ENCODE measurements at regions not wholly inside any gene's neighbourhood (a gene's known extent, or its start where the extent isn't known, plus 50 kb on each side); places are given as distances from the start of the nearest gene placed in this dataset.

DNA sequence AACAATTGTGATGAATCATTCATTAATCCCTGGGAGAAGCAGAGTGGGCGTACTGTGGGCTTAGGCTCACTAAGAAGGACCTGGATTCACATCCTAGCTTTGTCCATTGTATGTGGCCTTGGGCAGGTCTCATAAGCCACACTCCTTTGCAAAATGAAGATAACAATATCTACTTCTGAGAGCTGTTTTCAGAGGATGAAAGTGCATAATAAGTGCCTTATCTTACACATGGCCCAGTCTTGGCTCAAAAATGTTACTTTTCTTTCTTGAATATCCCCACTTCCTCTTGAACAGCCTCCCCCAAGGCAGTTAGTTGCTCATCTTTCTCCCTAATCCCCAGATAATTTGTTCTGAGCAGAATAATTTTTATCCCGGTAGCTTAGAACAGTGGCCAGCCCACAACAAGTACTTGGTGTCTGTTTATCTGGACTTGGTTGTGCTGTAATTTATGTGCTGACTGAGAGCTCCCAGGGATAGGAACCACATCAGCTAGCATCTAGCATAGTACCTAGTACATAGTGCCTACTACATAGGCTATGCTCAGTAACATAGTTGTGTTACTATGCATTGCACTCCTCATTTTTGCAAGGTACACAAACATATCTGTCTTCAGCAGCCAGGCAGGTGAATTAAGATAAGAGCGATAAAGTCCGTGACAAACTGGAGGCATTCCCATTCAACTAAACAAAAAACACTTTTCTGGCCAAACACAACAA, 61.7 kb upstream of the NUDT4 start:
- H3K9me3 Mint-ChIP-seq (ENCODE audit: unreplicated experiment): no peaks in the 10 kb centered on the region
- TF ChIP-seq, protein P1, sequence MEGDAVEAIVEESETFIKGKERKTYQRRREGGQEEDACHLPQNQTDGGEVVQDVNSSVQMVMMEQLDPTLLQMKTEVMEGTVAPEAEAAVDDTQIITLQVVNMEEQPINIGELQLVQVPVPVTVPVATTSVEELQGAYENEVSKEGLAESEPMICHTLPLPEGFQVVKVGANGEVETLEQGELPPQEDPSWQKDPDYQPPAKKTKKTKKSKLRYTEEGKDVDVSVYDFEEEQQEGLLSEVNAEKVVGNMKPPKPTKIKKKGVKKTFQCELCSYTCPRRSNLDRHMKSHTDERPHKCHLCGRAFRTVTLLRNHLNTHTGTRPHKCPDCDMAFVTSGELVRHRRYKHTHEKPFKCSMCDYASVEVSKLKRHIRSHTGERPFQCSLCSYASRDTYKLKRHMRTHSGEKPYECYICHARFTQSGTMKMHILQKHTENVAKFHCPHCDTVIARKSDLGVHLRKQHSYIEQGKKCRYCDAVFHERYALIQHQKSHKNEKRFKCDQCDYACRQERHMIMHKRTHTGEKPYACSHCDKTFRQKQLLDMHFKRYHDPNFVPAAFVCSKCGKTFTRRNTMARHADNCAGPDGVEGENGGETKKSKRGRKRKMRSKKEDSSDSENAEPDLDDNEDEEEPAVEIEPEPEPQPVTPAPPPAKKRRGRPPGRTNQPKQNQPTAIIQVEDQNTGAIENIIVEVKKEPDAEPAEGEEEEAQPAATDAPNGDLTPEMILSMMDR (IDR thresholded peaks at IDR 0.05): no peak
- H3K27me3 Mint-ChIP-seq (ENCODE audit: unreplicated experiment): no peaks in the 10 kb centered on the region
- peaks cover 15% of the 10 kb centered on the region for H3K4me1 Mint-ChIP-seq (ENCODE audit: unreplicated experiment)
- H3K36me3 Mint-ChIP-seq (ENCODE audit: unreplicated experiment): no peaks in the 10 kb centered on the region
- no peak overlapping the region for H3K27ac Mint-ChIP-seq (ENCODE audit: unreplicated experiment)
- DNase-seq (ENCODE audit: extremely low spot score, unreplicated experiment): no peak
- H3K4me3 Mint-ChIP-seq (ENCODE audit: unreplicated experiment): no peak overlapping the region

DNA sequence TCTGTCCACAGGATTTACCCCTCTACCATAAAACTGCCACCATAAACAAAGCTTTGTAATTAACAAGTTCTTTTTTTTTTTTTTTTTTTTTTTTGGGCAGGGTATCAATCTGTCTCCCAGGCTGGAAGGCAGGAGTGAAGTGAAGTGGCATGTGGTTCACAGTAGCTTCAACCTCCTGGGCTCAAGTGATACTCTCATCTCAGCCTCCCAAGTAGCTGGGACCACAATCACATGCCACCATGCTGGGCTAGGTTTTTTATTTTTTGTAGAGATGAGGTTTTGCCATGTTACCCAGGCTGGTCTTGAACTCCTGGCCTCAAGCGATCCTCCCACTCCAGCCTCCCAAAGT, 61.1 kb upstream of the NUDT4 start:
- Mint-ChIP-seq H3K27me3 (ENCODE audit: unreplicated experiment) (no peaks in the 10 kb centered on the region), H3K4me3 (ENCODE audit: unreplicated experiment) (no peak overlapping the region), H3K4me1 (ENCODE audit: unreplicated experiment) (peaks cover 14% of the 10 kb centered on the region), H3K36me3 (ENCODE audit: unreplicated experiment) (no peaks in the 10 kb centered on the region), H3K27ac (ENCODE audit: unreplicated experiment) (no peak overlapping the region), H3K9me3 (ENCODE audit: unreplicated experiment) (no peaks in the 10 kb centered on the region)
- TF ChIP-seq, protein P1 (IDR thresholded peaks at IDR 0.05): no peak
- no peak for DNase-seq (ENCODE audit: extremely low spot score, unreplicated experiment)

DNA sequence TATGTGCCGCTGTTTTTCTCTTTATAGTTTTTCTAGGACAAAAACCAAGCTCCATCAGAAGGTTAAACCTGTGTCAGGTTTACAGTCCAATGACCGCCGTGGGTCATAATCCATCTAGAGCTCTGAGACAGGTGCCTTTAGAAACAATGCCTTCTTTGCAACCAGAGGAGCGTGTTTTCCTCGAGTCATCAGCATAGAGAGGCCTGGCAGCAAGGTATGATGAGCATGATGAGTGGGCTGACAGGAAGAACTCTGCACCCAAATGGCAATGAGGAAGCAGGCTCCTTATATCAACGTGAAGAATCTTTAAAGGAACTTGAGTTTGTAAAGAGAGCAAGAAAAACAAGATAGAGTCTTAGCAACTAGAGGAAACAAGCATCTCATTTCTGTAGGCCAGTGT, 60.5 kb upstream of the NUDT4 start:
- TF ChIP-seq, protein P1 (IDR thresholded peaks at IDR 0.05): no peak
- no peak overlapping the region for H3K27ac Mint-ChIP-seq (ENCODE audit: unreplicated experiment)
- H3K4me1 Mint-ChIP-seq (ENCODE audit: unreplicated experiment): peaks cover 12% of the 10 kb centered on the region
- H3K4me3 Mint-ChIP-seq (ENCODE audit: unreplicated experiment): no peak overlapping the region
- H3K36me3 Mint-ChIP-seq (ENCODE audit: unreplicated experiment): no peaks in the 10 kb centered on the region
- no peaks in the 10 kb centered on the region for H3K9me3 Mint-ChIP-seq (ENCODE audit: unreplicated experiment)
- H3K27me3 Mint-ChIP-seq (ENCODE audit: unreplicated experiment): no peaks in the 10 kb centered on the region
- DNase-seq (ENCODE audit: extremely low spot score, unreplicated experiment): no peak

DNA sequence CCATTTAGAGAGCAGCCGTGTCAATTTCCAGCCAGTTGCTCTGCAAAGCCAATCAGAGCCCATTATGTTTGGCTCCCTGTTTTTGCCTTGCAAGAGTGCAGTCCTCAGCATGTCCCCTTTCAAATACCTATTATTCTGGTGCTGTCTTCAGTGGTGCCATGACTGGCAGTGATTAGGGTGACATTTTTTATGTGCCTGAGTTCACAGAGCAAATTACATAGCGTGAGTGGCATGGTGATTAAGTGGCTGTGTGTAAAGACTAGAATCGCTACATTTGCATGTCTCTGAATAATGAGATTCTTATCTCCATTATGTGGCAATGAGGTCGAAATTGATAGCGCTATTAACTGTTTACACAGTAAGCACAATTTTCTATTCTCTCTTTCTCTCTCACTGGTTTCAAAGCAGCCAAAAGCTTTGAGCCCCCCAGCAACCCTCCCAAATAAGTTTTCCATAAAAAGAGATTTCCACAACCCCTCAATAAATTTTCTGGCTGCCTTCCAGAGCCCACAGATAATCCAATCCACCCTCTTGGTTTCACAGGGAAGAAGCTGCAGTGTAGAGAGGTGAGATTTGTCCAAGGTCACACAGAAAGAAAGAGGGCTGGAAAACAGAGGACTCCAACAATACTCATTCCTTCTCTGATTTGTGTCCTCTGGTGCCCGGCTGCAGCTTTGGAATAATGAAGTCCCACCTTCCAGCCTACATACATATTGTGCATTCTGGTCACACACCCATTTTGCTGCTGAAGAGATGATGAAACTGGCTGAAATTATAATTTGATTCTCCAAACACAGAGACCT, 58.8 kb upstream of the NUDT4 start:
- Mint-ChIP-seq H3K4me3 (ENCODE audit: unreplicated experiment) (no peak overlapping the region), H3K4me1 (ENCODE audit: unreplicated experiment) (peaks cover 12% of the 10 kb centered on the region), H3K27me3 (ENCODE audit: unreplicated experiment) (no peaks in the 10 kb centered on the region), H3K9me3 (ENCODE audit: unreplicated experiment) (no peaks in the 10 kb centered on the region), H3K27ac (ENCODE audit: unreplicated experiment) (peak overlapping the region; percentile 31), H3K36me3 (ENCODE audit: unreplicated experiment) (no peaks in the 10 kb centered on the region)
- TF ChIP-seq, protein P1 (IDR thresholded peaks at IDR 0.05): no peak
- DNase-seq (ENCODE audit: extremely low spot score, unreplicated experiment): no peak

DNA sequence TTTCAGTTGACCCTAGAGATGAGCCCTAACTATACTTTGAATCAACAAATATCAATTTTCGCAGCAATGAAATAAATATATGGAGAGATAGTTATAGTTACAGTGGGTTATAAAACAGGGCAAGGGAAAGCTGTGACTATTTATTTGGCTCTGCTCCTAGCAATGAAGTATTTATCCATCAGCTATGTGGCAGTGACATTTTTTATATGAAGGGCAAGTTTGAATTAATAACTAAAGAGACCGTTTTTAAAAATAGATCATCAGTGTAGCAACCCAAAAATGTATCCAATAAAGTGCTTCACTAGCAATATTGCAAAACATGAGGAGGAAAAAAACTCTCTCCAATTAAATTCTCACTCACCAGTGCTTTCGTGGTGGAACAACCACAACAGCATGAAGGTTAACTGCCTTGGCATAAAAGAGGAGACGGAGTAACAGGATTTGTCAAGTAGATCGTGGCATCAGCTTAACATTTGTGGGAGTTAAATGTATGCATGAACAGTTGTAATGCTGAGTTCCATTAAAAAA, 58.1 kb upstream of the NUDT4 start:
- H3K4me1 Mint-ChIP-seq (ENCODE audit: unreplicated experiment): peaks cover 12% of the 10 kb centered on the region

More for the DNA sequence above, 58.1 kb upstream of the NUDT4 start:
- no peak for DNase-seq (ENCODE audit: extremely low spot score, unreplicated experiment)
- H3K27me3 Mint-ChIP-seq (ENCODE audit: unreplicated experiment): no peaks in the 10 kb centered on the region
- H3K9me3 Mint-ChIP-seq (ENCODE audit: unreplicated experiment): no peaks in the 10 kb centered on the region
- no peak overlapping the region for H3K4me3 Mint-ChIP-seq (ENCODE audit: unreplicated experiment)
- peak overlapping the region; percentile 31 for H3K27ac Mint-ChIP-seq (ENCODE audit: unreplicated experiment)
- H3K36me3 Mint-ChIP-seq (ENCODE audit: unreplicated experiment): no peaks in the 10 kb centered on the region
- TF ChIP-seq, protein P1 (IDR thresholded peaks at IDR 0.05): no peak
